HG03469 (cell line): ENCODE measurements at regions not wholly inside any gene's neighbourhood (a gene's known extent, or its start where the extent isn't known, plus 50 kb on each side); places are given as distances from the start of the nearest gene placed in this dataset.
"Not testable (repeated sequence)": the region's sequence is repeated elsewhere in the genome, so short reads cannot be mapped to it uniquely, and the experiment has no call there.

ENCODE experiments used
- ATAC-seq: cut with Tn5 transposase; IDR thresholded peaks from one replicate; pipeline ENCODE4 v1.9.1; 2021; ENCODE audit warnings: mild to moderate bottlenecking, moderate library complexity, moderate number of reproducible peaks; ENCODE audit not compliant: unreplicated experiment

- no peak for ATAC-seq
These were observed 264.6 kb downstream of the BRINP2 start for GRCh38 chr1:177435364-177435763.

- no peak for ATAC-seq
These were observed 262.1 kb downstream of the BRINP2 start for GRCh38 chr1:177432897-177433296.

GRCh38 chr1:177431123-177431522 lies 260.4 kb downstream of the BRINP2 start:
- ATAC-seq = no peak

GRCh38 chr1:177429234-177429633 lies 258.5 kb downstream of the BRINP2 start:
- no peak for ATAC-seq

GRCh38 chr1:177427811-177428210 lies 257.1 kb downstream of the BRINP2 start:
- no peak for ATAC-seq

GRCh38 chr1:177426497-177426896 lies 255.7 kb downstream of the BRINP2 start:
- no peak for ATAC-seq

GRCh38 chr1:177425199-177425598 lies 254.4 kb downstream of the BRINP2 start:
- no peak for ATAC-seq

GRCh38 chr1:177424744-177425143 lies 254.0 kb downstream of the BRINP2 start:
- no peak for ATAC-seq

- ATAC-seq = no peak
These were observed 252.3 kb downstream of the BRINP2 start for GRCh38 chr1:177423090-177423489.

GRCh38 chr1:177413982-177414596 lies 243.3 kb downstream of the BRINP2 start:
- no peak for ATAC-seq

GRCh38 chr1:177411381-177411780 lies 240.6 kb downstream of the BRINP2 start:
- no peak for ATAC-seq

GRCh38 chr1:177410179-177410766 lies 239.5 kb downstream of the BRINP2 start:
- no peak for ATAC-seq

GRCh38 chr1:177406323-177406722 lies 235.6 kb downstream of the BRINP2 start:
- not testable (repeated sequence) for ATAC-seq

- no peak for ATAC-seq
These were observed 221.6 kb downstream of the BRINP2 start for GRCh38 chr1:177392336-177392735.

- no peak for ATAC-seq
These were observed 215.3 kb downstream of the BRINP2 start for GRCh38 chr1:177385760-177386698.

- no peak for ATAC-seq
These were observed 213.7 kb downstream of the BRINP2 start for GRCh38 chr1:177384461-177384860.

GRCh38 chr1:177383715-177384114 lies 213.0 kb downstream of the BRINP2 start:
- no peak for ATAC-seq

- no peak for ATAC-seq
These were observed 207.1 kb downstream of the BRINP2 start for GRCh38 chr1:177377866-177378265.

GRCh38 chr1:177368255-177368654 lies 197.5 kb downstream of the BRINP2 start:
- no peak for ATAC-seq

GRCh38 chr1:177366091-177366490 lies 195.3 kb downstream of the BRINP2 start:
- no peak for ATAC-seq

- no peak for ATAC-seq
These were observed 190.0 kb downstream of the BRINP2 start for GRCh38 chr1:177360791-177361190.
